C4-2B (cell line): ENCODE measurements at regions not wholly inside any gene's neighbourhood (a gene's known extent, or its start where the extent isn't known, plus 50 kb on each side); places are given as distances from the start of the nearest gene placed in this dataset.

ENCODE experiments used
- ZFX ChIP-seq: fragments of 450-650 bp; IDR thresholded peaks from 2 replicates; pipeline ENCODE4 v1.6.1; 2017
- TF ChIP-seq, protein P1 (sequence below): fragments of 450-650 bp; conservative IDR thresholded peaks from 2 replicates; pipeline ENCODE4 v1.5.1; 2017; ENCODE audit warnings: mild to moderate bottlenecking

DNA sequence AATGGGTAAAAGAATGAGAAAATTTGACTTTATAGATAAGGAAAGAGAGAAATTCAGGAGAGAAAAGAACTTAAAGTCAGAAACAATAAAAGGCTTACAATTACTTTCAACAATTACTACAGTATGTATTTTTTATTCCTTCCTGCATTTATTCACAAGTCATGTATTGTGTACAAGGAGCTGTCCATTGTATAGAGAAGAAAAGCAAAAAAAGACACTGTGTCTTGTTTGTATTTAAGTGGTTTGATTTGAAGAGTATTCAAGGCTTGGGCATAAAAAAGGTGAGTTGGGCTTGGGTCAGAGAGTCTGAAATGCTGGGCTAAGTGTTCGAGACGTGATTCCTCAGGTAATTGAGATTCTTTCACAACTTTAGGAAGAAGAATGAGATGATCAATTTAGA lies 394.2 kb upstream of the ROBO2 start:
- TF ChIP-seq, protein P1, sequence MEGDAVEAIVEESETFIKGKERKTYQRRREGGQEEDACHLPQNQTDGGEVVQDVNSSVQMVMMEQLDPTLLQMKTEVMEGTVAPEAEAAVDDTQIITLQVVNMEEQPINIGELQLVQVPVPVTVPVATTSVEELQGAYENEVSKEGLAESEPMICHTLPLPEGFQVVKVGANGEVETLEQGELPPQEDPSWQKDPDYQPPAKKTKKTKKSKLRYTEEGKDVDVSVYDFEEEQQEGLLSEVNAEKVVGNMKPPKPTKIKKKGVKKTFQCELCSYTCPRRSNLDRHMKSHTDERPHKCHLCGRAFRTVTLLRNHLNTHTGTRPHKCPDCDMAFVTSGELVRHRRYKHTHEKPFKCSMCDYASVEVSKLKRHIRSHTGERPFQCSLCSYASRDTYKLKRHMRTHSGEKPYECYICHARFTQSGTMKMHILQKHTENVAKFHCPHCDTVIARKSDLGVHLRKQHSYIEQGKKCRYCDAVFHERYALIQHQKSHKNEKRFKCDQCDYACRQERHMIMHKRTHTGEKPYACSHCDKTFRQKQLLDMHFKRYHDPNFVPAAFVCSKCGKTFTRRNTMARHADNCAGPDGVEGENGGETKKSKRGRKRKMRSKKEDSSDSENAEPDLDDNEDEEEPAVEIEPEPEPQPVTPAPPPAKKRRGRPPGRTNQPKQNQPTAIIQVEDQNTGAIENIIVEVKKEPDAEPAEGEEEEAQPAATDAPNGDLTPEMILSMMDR: no peak
- TF ChIP-seq ZFX: no peak
